IMR-90 (cell line): ENCODE measurements at regions not wholly inside any gene's neighbourhood (a gene's known extent, or its start where the extent isn't known, plus 50 kb on each side); places are given as distances from the start of the nearest gene placed in this dataset.

Experiments used
- ATAC-seq: fragments of 200-7000 bp; cut with Tn5 transposase; 2 replicates; pipeline ENCODE4 v1.9.1; 2020; ENCODE audit warnings: low read depth, mild to moderate bottlenecking, moderate library complexity
- BruUV-seq: library from RNA; stranded (reverse); fragments of 400-500 nt; replicated peaks from 2 replicates; lab custom pipeline; 2021; lab: Mats Ljungman, UMichigan
- CTCF ChIA-PET: fragments of 300-600 bp; formaldehyde crosslinking; extraction: SDS; loops from one replicate; lab custom pipeline; 2021; ENCODE audit warnings: antibody characterized with exemption; lab: Yijun Ruan, JAX
- POLR2A ChIA-PET: fragments of 300-600 bp; sonication (Branson Sonifier 250); formaldehyde crosslinking; loops from one replicate; lab custom pipeline; 2022; ENCODE audit warnings: antibody characterized with exemption; ENCODE audit not compliant: unreplicated experiment; lab: Charles Lee
- DNase-seq: peaks from one replicate; pipeline ENCODE4 v3.0.0; 2013
- H2AFZ ChIP-seq: replicated peaks from 2 replicates; pipeline ENCODE3; 2013; ENCODE audit warnings: low read length, mild to moderate bottlenecking; ENCODE audit not compliant: poor library complexity
- H2AK5ac ChIP-seq: 2 replicates; pipeline ENCODE4 v1.6.1; 2013; ENCODE audit warnings: low read depth, low read length, inconsistent platforms
- H2AK9ac ChIP-seq: replicated peaks from 2 replicates; pipeline ENCODE3; 2013; ENCODE audit warnings: mild to moderate bottlenecking, low read depth, low read length, moderate library complexity; ENCODE audit not compliant: poor library complexity
- H2BK120ac ChIP-seq: 2 replicates; pipeline ENCODE4 v1.6.1; 2013; ENCODE audit warnings: low read depth, low read length, inconsistent platforms
- H2BK15ac ChIP-seq: 3 replicates; pipeline ENCODE4 v1.6.1; 2013; ENCODE audit warnings: low read depth, low read length, inconsistent platforms
- H2BK20ac ChIP-seq: 2 replicates; pipeline ENCODE4 v1.6.1; 2013; ENCODE audit warnings: low read depth, mild to moderate bottlenecking, inconsistent platforms, low read length, moderate library complexity
- H2BK5ac ChIP-seq: 2 replicates; pipeline ENCODE4 v1.6.1; 2013; ENCODE audit warnings: mild to moderate bottlenecking, low read depth, low read length, inconsistent platforms; ENCODE audit not compliant: poor library complexity, severe bottlenecking
- H3K14ac ChIP-seq: replicated peaks from 2 replicates; pipeline ENCODE4 v1.6.1; 2013; ENCODE audit warnings: low read depth, low read length, inconsistent platforms
- H3K18ac ChIP-seq: 2 replicates; pipeline ENCODE4 v1.6.1; 2013; ENCODE audit warnings: low read depth, low read length, control low read depth
- H3K23ac ChIP-seq: 2 replicates; pipeline ENCODE4 v1.6.1; 2013; ENCODE audit warnings: low read depth, low read length, inconsistent platforms
- H3K27ac ChIP-seq: 2 replicates; pipeline ENCODE4 v1.5.1; 2013; ENCODE audit warnings: mild to moderate bottlenecking, control low read depth, low read length; ENCODE audit not compliant: insufficient read depth
- H3K27me3 ChIP-seq: 2 replicates; pipeline ENCODE4 v1.6.1; 2013; ENCODE audit warnings: low read length; ENCODE audit not compliant: control insufficient read depth, insufficient read depth
- H3K36me3 ChIP-seq: 2 replicates; pipeline ENCODE4 v1.6.1; 2013; ENCODE audit warnings: low read length, mixed read lengths; ENCODE audit not compliant: control insufficient read depth, insufficient read depth
- H3K4ac ChIP-seq: 2 replicates; pipeline ENCODE4 v1.6.1; 2013; ENCODE audit warnings: low read depth, low read length, inconsistent platforms
- H3K4me1 ChIP-seq: 2 replicates; pipeline ENCODE4 v1.6.1; 2013; ENCODE audit warnings: low read length, mixed read lengths; ENCODE audit not compliant: control insufficient read depth, insufficient read depth
- H3K4me2 ChIP-seq: 2 replicates; pipeline ENCODE4 v1.6.1; 2013; ENCODE audit warnings: low read depth, mild to moderate bottlenecking, control low read depth, low read length, moderate library complexity
- H3K4me3 ChIP-seq: 2 replicates; pipeline ENCODE4 v1.5.1; 2013; ENCODE audit warnings: low read depth, mild to moderate bottlenecking, control low read depth, low read length, moderate library complexity; ENCODE audit not compliant: insufficient read depth
- H3K56ac ChIP-seq: 2 replicates; pipeline ENCODE4 v1.6.1; 2013; ENCODE audit warnings: low read length, inconsistent platforms; ENCODE audit not compliant: insufficient read depth; ENCODE audit errors: extremely low read depth
- H3K79me1 ChIP-seq, 2 experiments: 2 replicates each; pipeline ENCODE4 v1.6.1; 2013; ENCODE audit warnings: low read length in 2 of 2, inconsistent platforms in 1 of 2, low read depth in 1 of 2
- H3K9ac ChIP-seq: 2 replicates; pipeline ENCODE4 v1.6.1; 2013; ENCODE audit warnings: low read depth, low read length, control low read depth
- H3K9me1 ChIP-seq: 2 replicates; pipeline ENCODE4 v1.6.1; 2013; ENCODE audit warnings: low read length, inconsistent platforms; ENCODE audit not compliant: insufficient read depth
- H3K9me3 ChIP-seq: 2 replicates; pipeline ENCODE4 v1.6.1; 2013; ENCODE audit warnings: low read length; ENCODE audit not compliant: control insufficient read depth, insufficient read depth
- H4K20me1 ChIP-seq: 2 replicates; pipeline ENCODE4 v1.6.1; 2013; ENCODE audit warnings: low read length, inconsistent platforms; ENCODE audit not compliant: insufficient read depth
- H4K5ac ChIP-seq: 2 replicates; pipeline ENCODE4 v1.6.1; 2013; ENCODE audit warnings: mild to moderate bottlenecking, low read depth, low read length, control low read depth
- H4K8ac ChIP-seq, 2 experiments: 2 replicates each; pipeline ENCODE4 v1.6.1; 2013; ENCODE audit warnings: low read depth in 2 of 2, low read length in 2 of 2, control low read depth in 1 of 2, inconsistent platforms in 1 of 2
- H4K91ac ChIP-seq: 2 replicates; pipeline ENCODE4 v1.6.1; 2013; ENCODE audit warnings: low read depth, low read length, inconsistent platforms; ENCODE audit not compliant: insufficient read depth
- CTCF ChIP-seq: conservative IDR thresholded peaks from 2 replicates; pipeline ENCODE4 v1.5.1; 2012; ENCODE audit warnings: mild to moderate bottlenecking, low read depth, low read length, improper control_type of control experiment
- FOS ChIP-seq: fragments of 150-350 bp; IDR thresholded peaks from 2 replicates; pipeline ENCODE4 v1.6.1; 2016; ENCODE audit warnings: low read depth, low read length
- MAFK ChIP-seq: IDR thresholded peaks from 2 replicates; pipeline ENCODE4 v1.6.1; 2012; ENCODE audit warnings: low read depth, low read length, improper control_type of control experiment
- NFE2L2 ChIP-seq: fragments of 150-350 bp; IDR thresholded peaks from 2 replicates; pipeline ENCODE4 v1.6.1; 2016; ENCODE audit warnings: low read depth, mild to moderate bottlenecking, low read length
- POLR2A ChIP-seq: IDR thresholded peaks from 2 replicates; pipeline ENCODE4 v1.6.1; 2012; ENCODE audit warnings: mild to moderate bottlenecking, low read depth, low read length
- SMC3 ChIP-seq: fragments of 150-350 bp; IDR thresholded peaks from 2 replicates; pipeline ENCODE4 v1.6.1; 2016; ENCODE audit warnings: low read depth, mild to moderate bottlenecking, antibody characterized with exemption, low read length, moderate library complexity
- USF2 ChIP-seq: fragments of 150-350 bp; IDR thresholded peaks from 2 replicates; pipeline ENCODE4 v1.6.1; 2017; ENCODE audit warnings: mild to moderate bottlenecking, antibody characterized with exemption, low read length, low read depth
- dilution Hi-C: fragments of 300-500 bp; cut with HindIII; formaldehyde crosslinking; loops from one replicate; pipeline ENCODE4 v1.14.3; 2018; ENCODE audit warnings: low sequenced_read_pairs; ENCODE audit not compliant: unreplicated experiment
- in situ Hi-C: fragments of 300-500 bp; cut with MboI; formaldehyde crosslinking; loops from 3 replicates; pipeline ENCODE4 v1.14.3; 2019; ENCODE audit warnings: low sequenced_read_pairs, inconsistent platforms, mixed read lengths
- intact Hi-C: fragments of 100-400 bp; cut with micrococcal nuclease; formaldehyde crosslinking; loops from 2 replicates; pipeline ENCODE4 v1.10.0; 2022

GRCh38 chr21:16425376-16425775 lies 695.6 kb downstream of the USP25 start:
- Histone ChIP-seq H3K23ac (no peak overlapping the region), H4K91ac (no peak overlapping the region), H3K4me2 (no peak overlapping the region), H2BK120ac (no peak overlapping the region), H3K9me3 (no peaks in the 10 kb centered on the region), H3K14ac (no peak overlapping the region), H3K27ac (no peak overlapping the region), H3K4ac (no peak overlapping the region), H3K36me3 (no peaks in the 10 kb centered on the region), H2AFZ (no peak overlapping the region), H3K4me1 (no peaks in the 10 kb centered on the region), H2BK5ac (no peak overlapping the region), H3K4me3 (no peak overlapping the region), H2BK20ac (no peak overlapping the region), H3K18ac (no peak overlapping the region), H3K9me1 (no peaks in the 10 kb centered on the region), H4K5ac (no peak overlapping the region), H3K27me3 (no peaks in the 10 kb centered on the region), H4K8ac (no peak overlapping the region), H3K9ac (no peak overlapping the region), H3K79me1 (no peaks in the 10 kb centered on the region), H2BK15ac (no peak overlapping the region), H2AK5ac (no peak overlapping the region), H2AK9ac (no peak overlapping the region), H4K20me1 (no peaks in the 10 kb centered on the region), H3K56ac (no peak overlapping the region)
- intact Hi-C loops: no loop called here
- ATAC-seq (no peak), DNase-seq (no peak)
- no peak for TF ChIP-seq MAFK
- TF ChIP-seq CTCF: no peak
- no peak for TF ChIP-seq NFE2L2
- TF ChIP-seq USF2: no peak
- TF ChIP-seq FOS: no peak
- no peak for TF ChIP-seq SMC3
- TF ChIP-seq POLR2A: no peak
- CTCF ChIA-PET: no interaction called here
- POLR2A ChIA-PET: no interaction called here
- BruUV-seq: no TSS peak
- in situ Hi-C loops: no loop called here
- dilution Hi-C loops: no loop called here
